HG03439 (cell line): ENCODE measurements at regions not wholly inside any gene's neighbourhood (a gene's known extent, or its start where the extent isn't known, plus 50 kb on each side); places are given as distances from the start of the nearest gene placed in this dataset.
"Not testable (repeated sequence)": the region's sequence is repeated elsewhere in the genome, so short reads cannot be mapped to it uniquely, and the experiment has no call there.

ENCODE experiments used
- ATAC-seq: cut with Tn5 transposase; IDR thresholded peaks from one replicate; pipeline ENCODE4 v1.9.1; 2021; ENCODE audit warnings: mild to moderate bottlenecking, moderate library complexity; ENCODE audit not compliant: unreplicated experiment

DNA sequence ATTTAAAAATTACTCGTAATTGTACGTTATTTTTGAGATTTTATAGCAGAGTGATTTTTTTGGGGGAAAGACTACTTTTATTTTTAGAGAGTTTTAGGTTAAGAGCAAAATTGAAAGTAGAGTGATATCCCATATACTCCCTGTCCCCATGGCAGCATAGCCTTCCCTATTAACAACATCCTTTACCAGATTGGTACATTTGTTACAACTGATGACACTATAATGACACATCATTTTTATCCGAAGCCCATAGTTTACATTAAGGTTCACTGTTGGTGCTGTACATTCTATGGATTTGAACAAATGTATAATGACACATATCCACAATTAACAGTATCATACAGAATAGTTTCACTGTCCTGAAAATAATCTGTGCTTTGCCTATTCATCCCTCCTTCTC is 1126.4 kb upstream of the CITED2 start:
- no peak for ATAC-seq

- no peak for ATAC-seq
Measured at GRCh38 chr6:140499607-140500006, 1125.2 kb upstream of the CITED2 start.

DNA sequence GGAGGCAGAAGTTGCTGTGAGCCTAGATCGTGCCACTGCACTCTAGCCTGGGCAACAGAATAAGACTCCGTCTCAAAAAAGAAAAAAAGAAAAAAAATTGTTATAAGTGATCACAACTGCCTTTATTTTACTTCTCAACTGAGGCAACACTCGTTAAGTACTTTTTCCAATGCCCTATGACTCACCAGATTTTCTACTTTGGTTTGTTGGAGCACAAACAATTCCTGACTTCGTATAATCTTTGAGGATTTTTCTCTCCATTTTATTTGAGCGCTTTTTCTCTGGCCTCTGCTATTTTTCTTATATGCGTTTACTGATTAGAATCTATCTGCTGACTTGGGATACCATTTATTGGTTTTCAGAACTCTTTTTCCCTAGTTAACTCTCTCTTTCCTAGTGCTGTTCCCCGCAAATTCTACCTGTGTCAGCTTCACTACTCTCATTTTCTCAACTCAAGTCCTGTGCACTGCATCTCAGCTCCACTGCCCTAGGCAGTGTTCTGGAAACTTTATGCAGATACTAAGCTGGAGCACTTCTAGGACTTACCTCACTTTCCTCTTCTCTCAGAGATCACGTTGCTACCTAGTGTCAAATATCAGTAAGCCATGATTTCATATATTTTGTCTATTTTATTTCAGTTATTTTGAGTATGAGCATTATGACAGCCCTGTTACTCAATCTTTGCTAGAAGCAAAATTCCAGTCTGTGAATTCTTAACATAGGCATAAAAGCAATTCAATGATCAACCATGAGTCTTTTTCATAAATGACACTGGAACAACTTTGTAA is 1120.1 kb upstream of the CITED2 start:
- no peak for ATAC-seq

DNA sequence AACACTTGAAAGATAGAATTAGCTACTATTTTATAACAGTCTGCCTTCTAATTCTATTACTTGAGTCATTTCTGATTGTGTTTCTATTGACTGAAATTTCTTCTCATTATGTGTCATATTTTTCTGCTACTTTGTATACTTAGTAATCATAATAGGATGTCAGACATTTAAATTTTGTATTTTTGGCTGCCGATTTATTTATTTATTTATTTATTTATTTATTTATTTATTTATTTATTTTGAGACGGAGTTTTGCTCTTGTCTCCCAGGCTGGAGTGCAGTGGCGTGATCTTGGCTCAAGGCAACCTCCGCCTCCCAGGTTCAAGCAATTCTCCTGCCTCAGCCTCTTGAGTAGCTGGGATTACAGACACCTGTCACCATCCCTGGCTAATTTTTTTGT is 1119.0 kb upstream of the CITED2 start:
- not testable (repeated sequence) for ATAC-seq

GRCh38 chr6:140490081-140490480 is 1115.6 kb upstream of the CITED2 start:
- ATAC-seq = no peak

DNA sequence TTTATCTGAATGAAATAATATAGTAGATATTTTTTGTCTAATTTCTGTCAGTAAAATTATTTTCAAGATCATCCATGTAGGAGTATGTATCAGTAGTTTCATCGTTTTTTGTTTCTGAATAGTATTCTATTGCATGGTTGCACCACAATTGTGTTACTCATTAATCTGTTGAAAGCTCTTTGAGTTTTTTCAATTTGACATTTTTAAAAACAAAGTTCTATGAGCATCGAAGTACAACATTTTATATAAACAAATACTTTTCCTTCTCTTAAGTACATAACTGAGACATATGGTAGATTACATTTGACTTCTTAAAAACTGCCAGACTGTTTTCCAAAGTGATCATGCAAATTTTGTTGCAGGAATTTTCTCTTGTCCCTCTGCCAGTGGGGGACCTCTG is 1113.1 kb upstream of the CITED2 start:
- ATAC-seq = no peak

DNA sequence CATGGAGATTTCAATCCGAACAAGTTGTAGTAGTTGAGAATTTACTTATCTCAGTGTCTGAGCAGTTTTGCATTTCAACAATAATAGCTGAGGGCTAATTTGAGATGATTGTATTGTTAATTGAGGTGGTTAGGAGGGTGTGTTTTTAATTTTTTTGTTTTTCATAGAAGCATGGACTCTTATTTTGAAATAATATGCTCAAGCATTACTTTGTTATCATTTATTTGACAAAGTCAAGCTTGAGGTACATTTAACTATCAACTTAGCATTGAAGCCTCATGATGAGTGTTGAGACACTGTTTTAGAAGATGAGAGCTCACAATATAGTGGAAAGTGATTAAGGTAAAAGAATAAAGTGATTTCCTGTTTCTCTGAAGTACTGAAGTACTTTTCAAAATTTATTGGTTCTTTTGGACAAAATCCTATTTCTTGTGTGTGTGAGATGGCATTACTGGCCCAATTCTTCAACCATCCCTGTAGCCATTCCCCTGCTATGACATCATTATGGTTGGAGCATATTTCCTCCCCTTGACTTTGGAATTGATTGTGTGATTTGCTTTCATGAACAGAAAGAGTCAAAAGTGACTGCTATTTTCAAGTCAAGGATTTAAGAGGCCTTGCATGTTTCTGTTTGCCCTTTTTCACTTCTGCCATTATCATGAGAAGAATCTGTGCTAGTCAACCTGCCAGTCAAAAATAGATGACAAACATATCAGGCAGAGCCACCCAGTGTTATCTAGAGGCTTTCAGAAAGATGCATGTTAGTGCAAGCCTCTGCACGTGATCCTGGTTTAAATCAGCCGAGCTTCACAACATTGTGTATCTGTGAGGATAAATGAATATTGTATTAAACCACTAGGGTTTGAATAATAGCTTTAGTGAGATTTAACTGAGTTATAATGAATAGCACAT is 1112.3 kb upstream of the CITED2 start:
- ATAC-seq = no peak

DNA sequence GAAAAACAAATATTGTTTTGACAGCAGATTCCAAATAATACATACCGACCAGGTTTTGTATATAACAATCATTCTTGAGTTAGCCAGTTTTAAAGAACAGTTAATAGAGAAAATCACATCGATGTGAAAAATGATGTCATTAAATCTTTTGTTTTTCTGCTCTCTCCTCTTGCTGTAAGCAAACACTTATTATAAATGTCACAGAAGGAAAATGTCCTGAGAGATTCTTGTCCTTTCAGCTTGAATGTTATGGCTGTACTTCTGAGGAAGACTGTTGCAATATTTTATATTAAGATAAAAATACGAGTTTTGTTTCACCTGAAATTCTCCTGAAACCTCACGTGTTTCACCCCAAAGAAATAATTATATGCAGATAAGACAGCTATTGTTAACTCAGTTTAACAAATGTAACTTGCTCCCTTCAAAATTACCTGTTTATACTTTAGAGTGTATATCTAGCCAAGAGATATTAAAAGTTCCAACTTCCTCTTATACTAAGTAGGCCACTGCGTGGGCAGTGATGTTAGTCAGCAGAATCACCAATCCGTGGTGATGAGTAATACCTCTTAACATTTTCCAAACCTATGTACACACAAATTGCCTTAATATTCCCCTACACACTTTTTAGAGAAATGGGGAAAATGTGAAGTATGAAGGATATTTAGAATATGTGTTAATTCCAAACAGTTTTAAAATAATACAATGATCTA is 1111.4 kb upstream of the CITED2 start:
- ATAC-seq = no peak

DNA sequence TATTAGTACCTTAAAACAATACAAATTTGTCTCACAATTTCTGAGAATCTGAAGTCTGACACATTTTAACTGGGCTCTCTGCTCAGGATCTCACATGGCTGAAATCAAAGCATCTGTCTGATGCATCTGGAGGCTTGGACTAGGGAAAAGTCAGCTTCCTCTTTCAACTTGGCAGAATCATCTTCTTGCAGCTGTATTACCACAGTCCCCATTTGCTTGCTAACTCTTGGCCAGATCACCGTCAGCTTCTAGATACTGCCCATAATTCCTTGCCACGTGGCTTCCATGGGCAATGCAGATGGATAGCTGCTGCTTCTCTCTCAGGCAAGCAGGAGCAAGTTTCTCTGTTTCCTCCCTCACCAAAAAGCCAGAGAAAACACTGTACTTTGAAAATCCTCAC is 1106.4 kb upstream of the CITED2 start:
- ATAC-seq = no peak

DNA sequence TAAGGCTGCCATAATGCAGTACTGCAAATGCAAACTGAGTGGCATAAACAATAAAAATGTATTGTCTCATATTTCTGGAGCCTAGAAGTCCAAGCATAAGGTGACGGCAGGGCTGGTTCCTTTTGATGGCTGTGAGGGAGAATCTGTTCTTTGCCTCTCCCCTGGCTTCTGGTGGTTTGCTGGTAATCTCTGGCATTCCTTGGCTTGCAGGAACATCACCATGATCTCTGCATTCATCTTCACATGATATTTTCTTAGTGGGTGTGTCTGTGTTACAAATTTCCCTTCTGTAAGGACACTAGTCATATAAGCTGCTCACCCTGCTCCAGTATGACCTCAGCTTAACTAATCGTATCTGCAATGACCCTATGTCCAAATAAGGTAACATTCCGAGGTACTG is 1104.2 kb upstream of the CITED2 start:
- no peak for ATAC-seq

DNA sequence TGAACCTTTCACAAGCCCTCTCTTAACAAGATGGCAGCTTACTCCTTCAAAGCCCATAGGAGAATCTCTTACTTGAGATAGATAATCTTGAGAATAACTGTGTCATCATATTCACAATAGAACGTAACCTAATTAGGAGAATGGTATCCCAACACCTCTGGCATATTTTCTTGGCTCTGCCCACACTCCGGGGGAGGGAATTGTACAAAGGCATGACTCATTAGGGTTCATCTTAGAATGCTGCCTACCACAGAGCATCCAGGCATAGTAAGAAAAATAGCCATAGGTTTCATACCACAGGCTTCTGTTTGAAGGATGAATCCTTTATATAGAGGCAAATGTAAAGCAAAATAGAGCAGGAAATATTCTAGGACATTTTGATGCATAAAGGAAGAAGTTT is 1100.6 kb upstream of the CITED2 start:
- ATAC-seq = no peak

- ATAC-seq = no peak
Measured at GRCh38 chr6:140464720-140465119, 1090.3 kb upstream of the CITED2 start.

- no peak for ATAC-seq
Measured at GRCh38 chr6:140463312-140463710, 1088.9 kb upstream of the CITED2 start.

DNA sequence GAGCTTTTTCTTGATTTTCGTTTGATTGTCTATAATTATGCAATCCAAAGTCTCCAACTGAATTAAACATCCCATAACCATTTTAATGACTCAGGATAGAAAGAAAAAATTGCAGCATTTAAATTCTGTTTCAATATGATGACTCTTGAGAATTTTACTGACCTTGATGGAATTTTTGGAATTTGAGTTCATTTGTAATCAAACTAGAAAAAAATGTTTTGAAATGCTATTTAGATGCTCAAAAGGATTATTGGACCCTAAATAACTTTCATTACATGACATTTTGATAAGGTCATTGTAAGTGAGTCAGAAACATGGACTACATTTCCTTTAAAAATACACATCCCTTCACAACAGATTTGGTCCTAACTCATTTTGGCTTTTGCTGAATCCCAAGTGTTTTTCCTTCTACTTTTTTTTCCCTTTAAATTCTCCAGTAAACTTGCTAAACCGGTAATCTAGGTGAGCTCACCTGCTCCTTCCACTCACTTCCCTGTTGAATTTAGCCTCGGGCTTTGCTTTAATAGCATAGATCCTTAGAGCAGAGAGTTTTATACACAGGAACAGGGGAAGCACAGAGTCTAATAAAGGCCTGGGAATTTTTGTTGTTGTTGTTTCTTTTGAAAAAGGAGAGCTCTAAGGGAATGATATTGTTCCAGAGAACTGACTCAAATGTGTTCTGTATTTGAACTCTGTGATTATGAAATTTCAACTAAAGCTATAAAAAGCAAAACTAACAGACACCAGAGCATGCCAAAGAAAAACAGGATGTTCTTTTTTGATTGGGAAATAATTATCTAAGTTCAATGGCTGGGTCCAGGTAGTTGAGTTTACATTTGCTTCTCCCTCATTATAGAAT is 1088.2 kb upstream of the CITED2 start:
- ATAC-seq = no peak

- no peak for ATAC-seq
Measured at GRCh38 chr6:140462076-140462452, 1087.6 kb upstream of the CITED2 start.

DNA sequence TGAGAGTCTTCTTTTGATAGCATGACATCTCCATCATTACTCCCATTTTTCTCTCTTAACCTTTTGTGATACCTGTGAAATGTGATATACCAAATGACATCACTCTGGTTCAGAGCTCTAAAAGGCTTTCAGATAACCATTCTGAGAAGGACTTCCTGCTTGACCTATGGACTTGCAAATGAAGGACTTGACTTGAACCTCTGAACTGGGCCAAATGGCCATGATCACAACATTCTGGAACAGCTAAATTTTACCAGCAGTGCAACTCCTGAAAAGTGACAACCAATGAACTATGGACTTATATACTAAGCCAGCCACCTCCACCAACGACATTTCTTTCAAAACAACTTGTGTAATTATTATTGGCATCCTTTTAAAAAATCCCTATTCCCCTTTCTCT is 1085.8 kb upstream of the CITED2 start:
- no peak for ATAC-seq

- ATAC-seq = no peak
Measured at GRCh38 chr6:140459209-140459608, 1084.8 kb upstream of the CITED2 start.

- ATAC-seq = no peak
Measured at GRCh38 chr6:140446241-140446640, 1071.8 kb upstream of the CITED2 start.

GRCh38 chr6:140445474-140446004 is 1071.1 kb upstream of the CITED2 start:
- ATAC-seq = no peak

DNA sequence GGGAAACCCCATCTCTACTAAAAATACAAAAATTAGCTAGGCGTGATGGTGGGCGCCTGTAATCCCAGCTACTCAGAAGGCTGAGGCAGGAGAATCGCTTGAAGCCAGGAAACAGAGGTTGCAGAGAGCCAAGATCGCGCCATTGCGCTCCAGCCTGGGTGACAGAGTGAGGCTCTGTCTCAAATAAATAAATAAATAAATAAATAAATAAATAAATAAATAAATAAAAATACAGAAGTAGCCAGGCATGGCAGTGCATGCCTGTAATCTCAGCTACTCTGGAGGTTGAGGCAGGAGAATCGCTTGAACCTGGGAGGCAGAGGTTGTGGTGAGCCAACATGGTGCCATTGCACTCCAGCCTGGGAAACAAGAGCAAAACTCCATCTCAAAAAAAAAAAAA is 1068.7 kb upstream of the CITED2 start:
- not testable (repeated sequence) for ATAC-seq
